ENCODE measurements at regions not wholly inside any gene's neighbourhood (a gene's known extent, or its start where the extent isn't known, plus 50 kb on each side); places are given as distances from the start of the nearest gene placed in this dataset.

- no peak for TF ChIP-seq EZH2 (IDR thresholded peaks at IDR 0.05; ENCODE audit: borderline replicate concordance, insufficient read depth, low read length, poor library complexity, severe bottlenecking)
- TF ChIP-seq CTCF (IDR thresholded peaks at IDR 0.05; ENCODE audit: poor library complexity, severe bottlenecking), result no peak
- no peak for TF ChIP-seq EP300 (conservative IDR thresholded peaks at IDR 0.05; ENCODE audit: poor library complexity, severe bottlenecking)
- no peak for TF ChIP-seq RAD21 (conservative IDR thresholded peaks at IDR 0.05)
Measured at GRCh38 chr3:104316118-104316517, 1050.6 kb upstream of the ALCAM start.
